H9 (cell line): ENCODE measurements at regions not wholly inside any gene's neighbourhood (a gene's known extent, or its start where the extent isn't known, plus 50 kb on each side); places are given as distances from the start of the nearest gene placed in this dataset.

Experiments
- DNase-seq: peaks from one replicate; pipeline ENCODE4 v3.0.0-alpha.2; 2017
- H2AFZ ChIP-seq: one replicate; pipeline ENCODE4 v1.6.1; 2013; ENCODE audit warnings: mild to moderate bottlenecking, low read length, control low read depth, moderate library complexity
- H2AK5ac ChIP-seq: 2 replicates; pipeline ENCODE4 v1.6.1; 2013; ENCODE audit warnings: low read length, control low read depth, mixed read lengths; ENCODE audit not compliant: insufficient read length
- H2BK120ac ChIP-seq: one replicate; pipeline ENCODE4 v1.6.1; 2013; ENCODE audit warnings: low read depth, mild to moderate bottlenecking, low read length, control low read depth, inconsistent platforms; ENCODE audit not compliant: poor library complexity, severe bottlenecking
- H2BK12ac ChIP-seq: 2 replicates; pipeline ENCODE4 v1.6.1; 2013; ENCODE audit warnings: low read length, control low read depth, mixed read lengths, low read depth; ENCODE audit not compliant: insufficient read length
- H2BK15ac ChIP-seq: 2 replicates; pipeline ENCODE4 v1.6.1; 2013; ENCODE audit warnings: low read depth, low read length, control low read depth
- H2BK20ac ChIP-seq: one replicate; pipeline ENCODE4 v1.6.1; 2013; ENCODE audit warnings: low read depth, mild to moderate bottlenecking, low read length, control low read depth, inconsistent platforms; ENCODE audit not compliant: poor library complexity, severe bottlenecking
- H2BK5ac ChIP-seq: 2 replicates; pipeline ENCODE4 v1.6.1; 2013; ENCODE audit warnings: low read length, control low read depth, mixed read lengths; ENCODE audit not compliant: insufficient read length
- H3K14ac ChIP-seq: 2 replicates; pipeline ENCODE4 v1.6.1; 2013; ENCODE audit warnings: low read length, control low read depth; ENCODE audit not compliant: insufficient read depth
- H3K18ac ChIP-seq: 2 replicates; pipeline ENCODE4 v1.6.1; 2013; ENCODE audit warnings: low read depth, mild to moderate bottlenecking, mixed read lengths, low read length, control low read depth; ENCODE audit not compliant: insufficient read length
- H3K23ac ChIP-seq: 2 replicates; pipeline ENCODE4 v1.6.1; 2013; ENCODE audit warnings: low read length, control low read depth, mixed read lengths, low read depth; ENCODE audit not compliant: insufficient read length
- H3K23me2 ChIP-seq: 2 replicates; pipeline ENCODE4 v1.6.1; 2013; ENCODE audit warnings: low read depth, mild to moderate bottlenecking, mixed read lengths, low read length, control low read depth; ENCODE audit not compliant: insufficient read length, poor library complexity, severe bottlenecking
- H3K27ac ChIP-seq: 2 replicates; pipeline ENCODE4 v1.5.1; 2013; ENCODE audit warnings: low read length, control low read depth, mixed read lengths, low read depth; ENCODE audit not compliant: insufficient read length
- H3K27me3 ChIP-seq: 2 replicates; pipeline ENCODE4 v1.6.1; 2013; ENCODE audit warnings: low read length, control low read depth, inconsistent platforms; ENCODE audit not compliant: insufficient read depth
- H3K4ac ChIP-seq: 2 replicates; pipeline ENCODE4 v1.6.1; 2013; ENCODE audit warnings: low read depth, mild to moderate bottlenecking, control low read depth, inconsistent platforms, low read length, moderate library complexity
- H3K4me1 ChIP-seq: 2 replicates; pipeline ENCODE4 v1.6.1; 2013; ENCODE audit warnings: low read length, control low read depth, inconsistent platforms; ENCODE audit not compliant: insufficient read depth
- H3K4me2 ChIP-seq: 2 replicates; pipeline ENCODE4 v1.6.1; 2013; ENCODE audit warnings: low read length, control low read depth, mixed read lengths; ENCODE audit not compliant: insufficient read length, insufficient read depth
- H3K56ac ChIP-seq: 2 replicates; pipeline ENCODE4 v1.6.1; 2013; ENCODE audit warnings: low read depth, mild to moderate bottlenecking, mixed read lengths, low read length, control low read depth; ENCODE audit not compliant: insufficient read length
- H3K79me1 ChIP-seq: 2 replicates; pipeline ENCODE4 v1.6.1; 2013; ENCODE audit warnings: low read depth, mild to moderate bottlenecking, moderate library complexity, low read length, control low read depth, inconsistent platforms; ENCODE audit not compliant: insufficient read depth, poor library complexity, severe bottlenecking
- H3K79me2 ChIP-seq: 2 replicates; pipeline ENCODE4 v1.6.1; 2013; ENCODE audit warnings: low read length, control low read depth, inconsistent platforms; ENCODE audit not compliant: insufficient read depth
- H3K9ac ChIP-seq: 2 replicates; pipeline ENCODE4 v1.6.1; 2013; ENCODE audit warnings: low read length, control low read depth, mixed read lengths; ENCODE audit not compliant: insufficient read length; ENCODE audit errors: extremely low read depth
- H3K9me3 ChIP-seq: one replicate; pipeline ENCODE4 v1.6.1; 2013; ENCODE audit warnings: low read depth, low read length, inconsistent platforms; ENCODE audit not compliant: control insufficient read depth
- H3T11ph ChIP-seq: one replicate; pipeline ENCODE4 v1.6.1; 2013; ENCODE audit warnings: mild to moderate bottlenecking, low read length, control low read depth, inconsistent platforms
- H4K20me1 ChIP-seq: one replicate; pipeline ENCODE4 v1.6.1; 2013; ENCODE audit not compliant: control insufficient read depth, insufficient read length, insufficient read depth
- H4K5ac ChIP-seq: 2 replicates; pipeline ENCODE4 v1.6.1; 2013; ENCODE audit warnings: low read depth, mild to moderate bottlenecking, mixed read lengths, low read length, control low read depth; ENCODE audit not compliant: insufficient read length
- H4K8ac ChIP-seq: replicated peaks from 2 replicates; pipeline ENCODE4 v1.6.1; 2013; ENCODE audit warnings: low read length, control low read depth, mixed read lengths, low read depth; ENCODE audit not compliant: insufficient read length
- H4K91ac ChIP-seq: 2 replicates; pipeline ENCODE4 v1.6.1; 2013; ENCODE audit warnings: low read depth, mild to moderate bottlenecking, moderate library complexity, mixed read lengths, low read length, control low read depth; ENCODE audit not compliant: insufficient read length
- H3K27ac Mint-ChIP-seq, 3 experiments: 2 replicates in 2 of 3; 3 replicates in 1 of 3; pipeline ENCODE4 v1.8.0; 2020 to 2021; ENCODE audit warnings: mixed read lengths in 3 of 3, mild to moderate bottlenecking in 1 of 3, moderate library complexity in 1 of 3
- H3K27me3 Mint-ChIP-seq: 2 replicates; pipeline ENCODE4 v1.8.0; 2021; ENCODE audit warnings: low read depth, mild to moderate bottlenecking, moderate library complexity, mixed read lengths
- H3K36me3 Mint-ChIP-seq, 3 experiments: 2 replicates in 2 of 3; 3 replicates in 1 of 3; pipeline ENCODE4 v1.8.0; 2020 to 2021; ENCODE audit warnings: low read depth in 3 of 3, mixed read lengths in 3 of 3; ENCODE audit not compliant: insufficient read depth in 1 of 3
- H3K4me1 Mint-ChIP-seq, 2 experiments: 2 replicates each; pipeline ENCODE4 v1.8.0; 2020; ENCODE audit warnings: mixed read lengths in 2 of 2
- H3K4me3 Mint-ChIP-seq, 2 experiments: 2 replicates in 1 of 2; 3 replicates in 1 of 2; pipeline ENCODE4 v1.8.0; 2020 to 2021; ENCODE audit warnings: mild to moderate bottlenecking in 2 of 2, mixed read lengths in 2 of 2, moderate library complexity in 1 of 2
- H3K9me3 Mint-ChIP-seq, 2 experiments: 2 replicates in 1 of 2; 3 replicates in 1 of 2; pipeline ENCODE4 v1.8.0; 2020; ENCODE audit warnings: mild to moderate bottlenecking in 2 of 2, mixed read lengths in 2 of 2, moderate library complexity in 1 of 2
- CTCF ChIP-seq: fragments of 200-600 bp; sonication (generic); conservative IDR thresholded peaks from 3 replicates; pipeline ENCODE4 v1.8.0; 2021; ENCODE audit warnings: antibody characterized with exemption, mild to moderate bottlenecking
- WGBS: extraction: QIAGEN DNeasy Blood & Tissue Kit; methylation state at CpG from one replicate; pipeline ENCODE4 v1.1.7; 2013; ENCODE audit warnings: missing lambda C conversion rate, low lambda C conversion rate, mixed read lengths; ENCODE audit not compliant: insufficient read length; ENCODE audit errors: extremely low coverage; 5-methylcytosine and 5-hydroxymethylcytosine counted together

GRCh38 chr1:242712248-242712647, 187.8 kb upstream of the PLD5 start:
- no peak overlapping the region for H2BK20ac ChIP-seq
- no peak overlapping the region for H3K14ac ChIP-seq
- H3K27ac ChIP-seq = no peak overlapping the region
- H2AK5ac ChIP-seq = no peak overlapping the region
- TF ChIP-seq CTCF = no peak
- no peak overlapping the region for H2BK12ac ChIP-seq
- no peak overlapping the region for H4K5ac ChIP-seq
- no peak overlapping the region for H2BK120ac ChIP-seq
- H4K8ac ChIP-seq = no peak overlapping the region
- no peak overlapping the region for H3K18ac ChIP-seq
- H3K4me1 ChIP-seq = no peaks in the 10 kb centered on the region; the same call in 1 of the 2 replicates
- no peaks in the 10 kb centered on the region for H3K79me1 ChIP-seq
- no peaks in the 10 kb centered on the region for H3K9me3 ChIP-seq
- no peak overlapping the region for H4K91ac ChIP-seq
- DNase-seq = no peak
- no peaks in the 10 kb centered on the region for H3K23me2 ChIP-seq
- Mint-ChIP-seq H3K4me3 (no peak overlapping the region), H3K27me3 (peaks cover 37% of the 10 kb centered on the region), H3K9me3 (peaks cover 0 to 4% of the 10 kb centered on the region in 2 experiments; a peak in 2 of 5 replicates), H3K27ac (no peak overlapping the region), H3K36me3 (peaks cover 0 to 4% (median 1%) of the 10 kb centered on the region in 3 experiments; a peak in 2 of 7 replicates), H3K4me1 (peaks cover 21 to 31% of the 10 kb centered on the region in 2 experiments)
- no peak overlapping the region for H2BK5ac ChIP-seq
- H3K9ac ChIP-seq = no peak overlapping the region
- no peaks in the 10 kb centered on the region for H3K79me2 ChIP-seq
- no peak overlapping the region for H3K56ac ChIP-seq
- no peak overlapping the region for H3K4me2 ChIP-seq
- no peak overlapping the region for H3K23ac ChIP-seq
- H3T11ph ChIP-seq = no peak overlapping the region
- no peak overlapping the region for H3K4ac ChIP-seq
- no peaks in the 10 kb centered on the region for H4K20me1 ChIP-seq
- no CpG with 5 or more reads among the region's 4 CpGs for WGBS
- no peak overlapping the region for H2AFZ ChIP-seq
- H3K27me3 ChIP-seq = peaks cover 3% of the 10 kb centered on the region; the same call in 1 of the 2 replicates
- no peak overlapping the region for H2BK15ac ChIP-seq
